Vagina (tissue), 2 donors: ENCODE measurements at regions not wholly inside any gene's neighbourhood (a gene's known extent, or its start where the extent isn't known, plus 50 kb on each side); places are given as distances from the start of the nearest gene placed in this dataset.

ENCODE experiments used
- CTCF ChIP-seq, 3 experiments: fragments of 450-650 bp in 2 of 3; fragments of 200-600 bp in 1 of 3; sonication (generic) in 1 of 3; IDR thresholded peaks; one replicate each; pipeline ENCODE4 v1.5.1; 2017 to 2019; ENCODE audit warnings: antibody characterized with exemption in 3 of 3, mild to moderate bottlenecking in 2 of 3, moderate library complexity in 2 of 3
- POLR2A ChIP-seq, 2 donors: fragments of 450-650 bp; IDR thresholded peaks; one replicate each; pipeline ENCODE4 v1.6.1; 2017; ENCODE audit warnings: antibody characterized with exemption in 2 of 2, mild to moderate bottlenecking in 2 of 2, moderate library complexity in 2 of 2

GRCh38 chr4:93996895-93997294, 168.3 kb downstream of the ATOH1 start:
- no peak for TF ChIP-seq CTCF (IDR thresholded peaks at IDR 0.05)
- TF ChIP-seq POLR2A (IDR thresholded peaks at IDR 0.05), result no peak
